Esophagus (tissue), 2 donors: ENCODE measurements at regions not wholly inside any gene's neighbourhood (a gene's known extent, or its start where the extent isn't known, plus 50 kb on each side); places are given as distances from the start of the nearest gene placed in this dataset.

Source experiments
- H3K27ac ChIP-seq, 2 donors: one replicate each; pipeline ENCODE4 v1.5.1; 2013; ENCODE audit warnings: low read depth in 2 of 2, mild to moderate bottlenecking in 2 of 2, inconsistent platforms in 1 of 2, low read length in 1 of 2, moderate library complexity in 1 of 2
- H3K27me3 ChIP-seq, 2 donors: one replicate each; pipeline ENCODE4 v1.6.1; 2013; ENCODE audit warnings: low read length in 2 of 2, control low read depth in 1 of 2, mild to moderate bottlenecking in 1 of 2; ENCODE audit not compliant: insufficient read depth in 2 of 2, control insufficient read depth in 1 of 2
- H3K36me3 ChIP-seq, 2 donors: one replicate each; pipeline ENCODE4 v1.6.1; 2013; ENCODE audit warnings: low read length in 1 of 2; ENCODE audit not compliant: control insufficient read depth in 2 of 2, insufficient read depth in 2 of 2
- H3K4me1 ChIP-seq, 2 donors: one replicate each; pipeline ENCODE4 v1.6.1; 2013; ENCODE audit warnings: low read length in 1 of 2; ENCODE audit not compliant: control insufficient read depth in 2 of 2, insufficient read depth in 2 of 2
- H3K4me3 ChIP-seq, 2 donors: one replicate each; pipeline ENCODE4 v1.5.1; 2013; ENCODE audit warnings: low read length in 2 of 2, mild to moderate bottlenecking in 2 of 2, low read depth in 1 of 2, moderate library complexity in 1 of 2
- H3K9me3 ChIP-seq, 2 donors: one replicate each; pipeline ENCODE4 v1.6.1; 2013; ENCODE audit warnings: mild to moderate bottlenecking in 2 of 2, low read depth in 1 of 2, low read length in 1 of 2, moderate library complexity in 1 of 2; ENCODE audit not compliant: control insufficient read depth in 2 of 2, insufficient read depth in 1 of 2
- WGBS, 2 donors: extraction: QIAGEN DNeasy Blood & Tissue Kit; methylation state at CpG; one replicate each; pipeline ENCODE4 v1.1.7; 2013; 5-methylcytosine and 5-hydroxymethylcytosine counted together
- donor health status: healthy with polysubstance abuse.
- donor health status: Bipolar disorder and iron deficiency.

DNA sequence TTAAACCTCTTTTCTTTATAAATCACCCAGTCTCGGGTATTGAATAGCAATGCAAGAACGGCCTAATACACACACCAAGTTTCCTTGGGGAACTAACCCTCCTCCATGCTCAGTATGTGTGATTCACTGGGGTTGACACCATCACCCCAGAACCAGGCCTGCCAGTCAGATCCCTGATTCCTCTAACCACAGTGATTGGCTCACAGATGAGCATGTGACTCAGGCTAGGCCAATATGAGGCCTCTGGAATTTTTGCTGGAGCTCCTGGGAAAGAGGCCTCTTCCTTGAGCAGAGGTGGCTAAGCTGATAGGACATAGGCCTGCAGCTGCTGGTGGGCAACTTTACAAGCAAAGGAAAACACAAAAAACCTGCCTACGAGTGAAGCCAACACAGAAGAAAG lies 74.7 kb upstream of the ZBTB40 start:
- WGBS, 2 donors, result 75 to 94% methylated on average over 3 of the region's 3 CpGs
- Histone ChIP-seq H3K4me1 (no peaks in the 10 kb centered on the region), H3K4me3 (no peak overlapping the region), H3K27me3 (no peaks in the 10 kb centered on the region), H3K9me3 (peaks cover 0 to 3% of the 10 kb centered on the region in 2 donors), H3K36me3 (no peaks in the 10 kb centered on the region), H3K27ac (no peak overlapping the region)

DNA sequence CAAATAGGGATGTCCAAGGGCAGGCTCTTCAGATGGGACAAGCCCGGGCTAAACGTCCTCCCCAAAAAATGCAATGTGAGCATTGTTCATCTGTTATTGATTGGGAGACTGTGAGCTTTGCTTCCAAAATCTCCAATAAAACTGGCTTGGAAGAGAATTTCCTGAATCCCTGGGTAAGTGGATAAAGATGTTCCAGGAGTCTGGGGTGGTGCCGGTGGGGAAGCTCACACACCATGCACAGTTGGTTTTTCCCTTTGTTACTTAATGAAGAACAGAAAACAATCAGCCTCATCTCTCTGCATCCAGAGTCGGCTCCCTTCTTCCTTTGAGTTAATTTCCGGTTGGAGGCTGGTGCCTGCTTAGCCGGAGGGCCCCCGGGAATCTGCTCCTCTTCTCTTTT lies 72.1 kb upstream of the ZBTB40 start:
- H3K27me3 ChIP-seq, result no peaks in the 10 kb centered on the region
- H3K27ac ChIP-seq, result no peak overlapping the region
- no peak overlapping the region for H3K4me3 ChIP-seq
- H3K4me1 ChIP-seq, result no peaks in the 10 kb centered on the region
- WGBS, 2 donors, result 73 to 76% methylated on average over 7 of the region's 7 CpGs
- H3K36me3 ChIP-seq, result no peaks in the 10 kb centered on the region
- H3K9me3 ChIP-seq, result no peaks in the 10 kb centered on the region

DNA sequence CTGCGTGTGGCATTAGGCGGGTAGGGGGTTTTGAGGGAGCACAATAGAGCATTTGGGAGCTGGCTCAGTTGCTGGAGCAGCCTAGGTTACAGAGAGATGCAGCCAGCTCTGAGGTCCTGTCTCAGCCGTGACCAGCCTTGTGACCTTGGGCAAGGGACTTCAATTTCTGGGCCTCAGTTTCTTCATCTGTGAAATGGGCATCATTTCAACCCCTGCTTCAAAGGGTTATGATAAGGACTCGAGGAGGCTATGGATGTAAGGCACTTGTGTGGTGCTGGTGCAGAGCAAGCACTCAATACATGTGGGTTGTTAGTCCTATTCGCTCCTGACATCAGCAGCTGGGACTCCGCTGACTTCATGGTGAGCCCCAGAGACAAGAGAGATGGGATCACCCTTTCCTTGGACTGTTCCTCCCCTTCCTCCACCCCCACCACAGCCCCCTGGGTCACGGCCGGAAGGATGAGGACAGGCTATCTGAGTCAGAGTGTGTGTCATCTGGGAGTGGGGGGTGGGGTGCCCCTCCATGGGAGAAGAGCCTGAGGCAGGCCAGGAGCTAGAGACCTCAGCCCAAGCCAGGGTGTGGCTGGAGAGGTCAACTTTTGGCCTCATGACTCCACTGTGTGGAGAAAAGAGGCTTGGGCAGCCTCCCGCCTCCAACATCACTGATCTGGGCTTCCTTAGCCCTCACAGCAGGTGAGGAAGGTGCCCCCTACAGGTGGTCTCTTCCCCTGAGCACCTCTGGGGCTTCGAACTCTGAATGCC lies 71.4 kb upstream of the ZBTB40 start:
- Histone ChIP-seq H3K4me3 (no peak overlapping the region), H3K4me1 (no peaks in the 10 kb centered on the region), H3K9me3 (no peaks in the 10 kb centered on the region), H3K27ac (no peak overlapping the region), H3K36me3 (no peaks in the 10 kb centered on the region), H3K27me3 (no peaks in the 10 kb centered on the region)
- 78 to 79% methylated on average over 10 of the region's 10 CpGs for WGBS, 2 donors

DNA sequence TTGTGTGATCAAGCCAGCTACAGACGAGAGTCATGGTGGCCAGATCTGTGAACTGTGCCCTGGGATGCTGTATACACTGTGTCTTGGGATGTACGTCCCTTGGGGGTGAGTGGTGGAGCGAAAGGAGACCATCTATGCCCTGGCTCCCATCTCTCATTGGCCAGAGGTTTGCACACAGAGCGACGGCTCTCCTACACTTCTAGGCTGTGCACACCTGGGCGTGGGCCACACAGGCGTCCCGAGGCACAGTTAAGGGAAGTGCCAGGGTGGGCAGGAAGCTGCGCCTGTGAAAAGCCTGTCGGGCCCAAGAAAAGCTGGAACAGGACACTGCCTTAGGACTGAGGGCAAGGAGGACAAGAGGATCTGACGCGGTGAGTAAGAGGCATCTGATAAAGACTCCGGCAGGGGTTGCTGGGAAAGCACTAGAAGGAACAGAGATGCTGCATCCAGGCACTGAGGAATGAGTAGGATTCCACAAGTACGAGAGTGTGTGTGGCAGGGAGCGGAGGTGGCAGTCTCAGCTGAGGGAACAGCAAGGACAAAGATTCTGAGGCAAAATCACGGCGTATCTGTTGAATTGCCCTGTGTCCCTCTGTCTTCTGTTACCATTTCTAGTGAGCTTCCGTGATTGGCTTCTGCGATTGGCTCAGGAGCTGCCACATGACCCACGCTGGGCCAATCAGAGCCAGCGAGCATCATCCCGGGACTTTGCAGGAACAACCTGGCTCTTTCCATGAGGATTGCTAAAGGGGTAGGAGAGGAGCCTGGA lies 67.9 kb upstream of the ZBTB40 start:
- H3K36me3 ChIP-seq, result no peaks in the 10 kb centered on the region
- H3K27ac ChIP-seq, result no peak overlapping the region
- no peaks in the 10 kb centered on the region for H3K9me3 ChIP-seq
- no peaks in the 10 kb centered on the region for H3K4me1 ChIP-seq
- no peak overlapping the region for H3K4me3 ChIP-seq
- 79 to 81% methylated on average over 22 of the region's 22 CpGs for WGBS, 2 donors
- H3K27me3 ChIP-seq, result no peaks in the 10 kb centered on the region

DNA sequence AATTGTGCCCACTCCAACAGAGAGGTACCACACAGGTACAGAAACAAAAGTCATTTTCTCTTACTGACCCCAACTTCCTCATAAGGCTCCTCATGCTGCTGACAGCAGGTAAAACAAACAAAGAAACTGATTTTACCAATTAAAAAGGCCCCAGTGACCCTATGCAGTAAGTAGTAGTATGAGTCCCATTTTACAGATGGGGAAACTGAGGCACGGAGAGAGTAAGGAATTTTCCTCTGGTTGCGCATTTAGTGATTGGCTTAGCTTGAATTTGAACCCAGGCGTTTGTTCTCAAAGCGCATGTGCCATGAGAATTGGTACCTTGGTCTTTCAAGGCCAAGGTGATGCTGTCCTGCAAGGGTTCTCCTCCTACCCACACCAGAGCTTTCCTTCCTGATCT lies 66.1 kb upstream of the ZBTB40 start:
- H3K27ac ChIP-seq, result no peak overlapping the region
- WGBS, 2 donors, result 64 to 65% methylated on average over 4 of the region's 4 CpGs
- H3K4me3 ChIP-seq, result no peak overlapping the region
- no peaks in the 10 kb centered on the region for H3K27me3 ChIP-seq
- no peaks in the 10 kb centered on the region for H3K9me3 ChIP-seq
- no peaks in the 10 kb centered on the region for H3K4me1 ChIP-seq
- H3K36me3 ChIP-seq, result no peaks in the 10 kb centered on the region

DNA sequence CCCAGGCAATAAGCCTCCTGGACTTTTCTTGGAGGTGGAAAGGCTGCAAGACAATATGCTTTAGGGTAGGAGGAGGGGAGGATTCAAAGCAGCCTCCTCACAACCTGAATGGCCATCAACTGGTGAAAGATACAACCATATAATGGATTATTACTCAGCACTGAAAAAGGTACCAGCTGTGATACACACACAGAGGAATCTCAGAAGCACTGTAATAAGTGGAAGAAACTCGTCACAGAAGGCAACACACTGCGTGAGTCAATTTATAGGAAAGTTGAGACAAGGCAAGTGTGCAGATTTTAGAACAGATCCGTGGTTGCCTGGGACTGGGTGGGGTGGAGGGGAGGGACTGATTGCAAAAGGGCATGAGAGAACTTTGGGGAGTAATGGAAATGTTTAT lies 64.9 kb upstream of the ZBTB40 start:
- H3K27me3 ChIP-seq, result no peaks in the 10 kb centered on the region
- H3K4me1 ChIP-seq, result no peaks in the 10 kb centered on the region
- H3K36me3 ChIP-seq, result no peaks in the 10 kb centered on the region
- H3K9me3 ChIP-seq, result no peaks in the 10 kb centered on the region
- no peak overlapping the region for H3K4me3 ChIP-seq
- WGBS, 2 donors, result 82 to 93% methylated on average over 3 of the region's 3 CpGs
- no peak overlapping the region for H3K27ac ChIP-seq

DNA sequence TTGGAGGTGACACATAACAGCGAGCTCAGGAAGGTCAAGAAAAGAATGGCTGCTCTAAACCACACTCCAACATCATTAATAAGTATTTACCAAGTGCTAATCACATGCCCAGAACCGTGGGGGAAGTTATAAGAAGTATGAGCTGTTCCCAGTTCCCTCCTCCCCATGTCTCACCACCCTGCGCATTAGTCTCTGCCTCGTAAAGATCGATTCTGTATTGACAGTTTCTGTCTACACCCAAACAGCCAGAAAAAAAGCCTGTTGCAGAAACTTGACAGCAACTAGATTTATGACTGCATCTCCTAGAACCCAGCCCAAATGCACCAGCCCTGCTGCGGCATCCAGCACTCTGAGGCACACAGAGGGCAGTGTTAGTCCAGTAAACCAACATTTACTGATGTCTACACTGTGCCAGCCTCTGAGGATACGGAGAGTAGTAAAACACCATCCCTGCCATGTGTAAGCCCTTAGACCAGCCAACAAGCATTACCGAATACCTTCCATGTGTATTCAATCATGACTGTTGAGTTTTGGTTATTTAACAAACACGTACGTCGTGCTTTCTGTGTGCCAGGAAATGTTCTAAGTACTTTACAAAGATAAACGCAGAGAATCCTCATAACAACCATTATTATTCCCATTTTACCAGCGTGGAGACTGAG lies 63.6 kb upstream of the ZBTB40 start:
- WGBS, 2 donors, result 44 to 47% methylated on average over 13 of the region's 13 CpGs
- no peak overlapping the region for H3K4me3 ChIP-seq
- no peaks in the 10 kb centered on the region for H3K27me3 ChIP-seq
- no peaks in the 10 kb centered on the region for H3K4me1 ChIP-seq
- H3K27ac ChIP-seq, result no peak overlapping the region
- H3K9me3 ChIP-seq, result no peaks in the 10 kb centered on the region
- no peaks in the 10 kb centered on the region for H3K36me3 ChIP-seq

DNA sequence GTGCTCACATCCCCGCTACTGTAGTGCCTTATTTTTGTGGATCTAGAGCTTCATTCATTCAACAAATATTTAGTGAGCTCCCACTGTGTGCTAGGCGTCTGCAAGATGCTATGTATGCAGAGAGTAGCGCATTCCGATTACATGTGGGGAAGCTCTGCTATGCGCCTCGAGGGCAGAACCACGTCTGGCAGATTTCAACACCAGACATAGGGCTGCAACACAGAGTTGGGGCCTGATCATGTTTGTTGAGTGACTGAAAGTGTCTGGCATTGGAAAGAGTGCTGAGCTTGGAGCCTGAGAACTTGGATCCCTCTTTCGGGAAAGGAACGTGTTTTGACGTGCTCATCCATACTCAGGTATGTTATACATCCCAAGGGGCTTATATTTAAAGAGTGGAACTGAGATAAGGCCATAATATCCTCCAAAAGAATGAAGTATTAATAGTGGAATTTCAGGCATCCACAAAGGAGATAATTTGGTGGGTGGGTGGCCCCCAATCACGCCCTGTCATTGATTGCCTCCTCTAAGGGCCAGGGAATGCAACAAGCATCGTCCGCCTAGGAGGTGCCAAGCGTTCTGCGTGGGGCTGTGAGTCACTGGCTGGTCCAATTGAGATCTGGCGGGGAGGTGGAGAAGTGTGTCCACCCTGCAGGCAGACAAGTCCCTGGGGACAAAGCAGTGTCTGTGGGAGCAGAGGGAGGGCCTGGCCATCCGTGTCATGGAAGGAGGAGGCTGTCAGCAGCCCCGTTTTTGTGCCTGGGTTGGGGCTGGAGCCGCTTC lies 62.8 kb upstream of the ZBTB40 start:
- Histone ChIP-seq H3K27ac (no peak overlapping the region), H3K36me3 (no peaks in the 10 kb centered on the region), H3K4me3 (no peak overlapping the region), H3K9me3 (no peaks in the 10 kb centered on the region), H3K4me1 (no peaks in the 10 kb centered on the region), H3K27me3 (no peaks in the 10 kb centered on the region)
- WGBS, 2 donors, result 46 to 56% methylated on average over 19 of the region's 19 CpGs

DNA sequence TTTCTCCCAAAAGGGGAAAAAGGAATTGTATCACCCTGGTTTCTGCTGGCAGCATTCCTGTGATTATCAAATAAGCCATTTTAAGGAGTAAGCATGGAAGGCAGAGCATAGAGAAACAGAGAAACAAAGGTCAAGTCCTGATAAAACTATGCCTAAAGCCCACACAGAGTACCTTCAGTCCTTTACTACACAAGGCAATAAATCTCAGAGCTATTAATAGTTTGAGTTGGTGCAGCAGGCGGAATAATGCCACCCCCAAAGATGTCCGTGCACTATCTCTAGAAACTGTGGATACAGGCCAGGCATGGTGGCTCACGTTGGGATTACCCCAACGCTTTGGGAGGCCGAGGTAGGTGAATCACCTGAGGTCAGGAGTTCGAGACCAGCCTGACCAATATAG lies 58.1 kb upstream of the ZBTB40 start:
- H3K9me3 ChIP-seq, result no peaks in the 10 kb centered on the region
- WGBS, 2 donors, result 81 to 84% methylated on average over 6 of the region's 6 CpGs
- no peaks in the 10 kb centered on the region for H3K36me3 ChIP-seq
- H3K4me3 ChIP-seq, result no peak overlapping the region
- H3K27me3 ChIP-seq, result no peaks in the 10 kb centered on the region
- H3K4me1 ChIP-seq, result no peaks in the 10 kb centered on the region
- no peak overlapping the region for H3K27ac ChIP-seq
